C4-2B (cell line): ENCODE measurements at regions not wholly inside any gene's neighbourhood (a gene's known extent, or its start where the extent isn't known, plus 50 kb on each side); places are given as distances from the start of the nearest gene placed in this dataset.

ENCODE experiments used
- ZFX ChIP-seq: fragments of 450-650 bp; IDR thresholded peaks from 2 replicates; pipeline ENCODE4 v1.6.1; 2017
- TF ChIP-seq, protein P1 (sequence below): fragments of 450-650 bp; conservative IDR thresholded peaks from 2 replicates; pipeline ENCODE4 v1.5.1; 2017; ENCODE audit warnings: mild to moderate bottlenecking

DNA sequence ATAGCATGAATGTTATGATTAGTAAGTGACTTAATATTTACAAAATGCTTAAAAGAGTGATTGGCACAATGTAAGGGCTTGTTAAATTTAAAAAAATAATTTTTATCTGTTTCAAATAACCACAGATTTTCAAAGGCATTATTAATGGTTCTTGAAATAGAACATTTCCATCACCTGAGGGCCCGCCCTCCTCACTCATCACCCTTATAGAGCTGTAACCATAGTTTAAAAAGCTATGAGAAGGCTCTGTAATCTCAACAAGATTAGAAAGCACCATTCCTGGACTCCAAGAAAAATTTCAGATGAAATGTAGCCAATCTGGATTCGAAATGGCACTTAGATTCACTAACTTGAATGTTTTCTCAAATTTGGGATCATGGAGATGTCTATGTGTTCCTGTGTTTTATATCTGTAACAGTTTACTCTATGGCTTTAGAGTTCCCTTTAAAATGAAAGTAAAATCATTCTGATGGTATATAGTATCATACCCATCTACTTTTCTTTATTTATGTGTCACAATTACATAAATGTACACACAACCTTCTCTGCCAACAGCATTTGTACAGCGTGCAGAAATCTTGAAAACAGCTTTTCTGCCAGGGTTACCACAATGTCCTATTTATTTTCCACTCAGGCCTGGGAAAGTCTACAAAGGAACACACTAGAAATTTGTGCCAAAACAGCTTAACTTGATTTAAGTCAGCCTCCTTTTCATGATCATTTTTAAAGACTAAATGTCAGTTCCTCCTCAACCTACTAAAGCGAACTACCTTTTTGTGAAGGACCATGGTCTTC is 207.7 kb downstream of the TBX18 start:
- TF ChIP-seq, protein P1, sequence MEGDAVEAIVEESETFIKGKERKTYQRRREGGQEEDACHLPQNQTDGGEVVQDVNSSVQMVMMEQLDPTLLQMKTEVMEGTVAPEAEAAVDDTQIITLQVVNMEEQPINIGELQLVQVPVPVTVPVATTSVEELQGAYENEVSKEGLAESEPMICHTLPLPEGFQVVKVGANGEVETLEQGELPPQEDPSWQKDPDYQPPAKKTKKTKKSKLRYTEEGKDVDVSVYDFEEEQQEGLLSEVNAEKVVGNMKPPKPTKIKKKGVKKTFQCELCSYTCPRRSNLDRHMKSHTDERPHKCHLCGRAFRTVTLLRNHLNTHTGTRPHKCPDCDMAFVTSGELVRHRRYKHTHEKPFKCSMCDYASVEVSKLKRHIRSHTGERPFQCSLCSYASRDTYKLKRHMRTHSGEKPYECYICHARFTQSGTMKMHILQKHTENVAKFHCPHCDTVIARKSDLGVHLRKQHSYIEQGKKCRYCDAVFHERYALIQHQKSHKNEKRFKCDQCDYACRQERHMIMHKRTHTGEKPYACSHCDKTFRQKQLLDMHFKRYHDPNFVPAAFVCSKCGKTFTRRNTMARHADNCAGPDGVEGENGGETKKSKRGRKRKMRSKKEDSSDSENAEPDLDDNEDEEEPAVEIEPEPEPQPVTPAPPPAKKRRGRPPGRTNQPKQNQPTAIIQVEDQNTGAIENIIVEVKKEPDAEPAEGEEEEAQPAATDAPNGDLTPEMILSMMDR: no peak
- TF ChIP-seq ZFX: no peak
